SK-N-SH treated with all-trans-retinoic acid at 6 μM for 48 hours (cell line): ENCODE measurements at regions not wholly inside any gene's neighbourhood (a gene's known extent, or its start where the extent isn't known, plus 50 kb on each side); places are given as distances from the start of the nearest gene placed in this dataset.

Source experiments
- ATAC-seq: fragments of 200-7000 bp; cut with Tn5 transposase; 3 replicates; pipeline ENCODE4 v1.9.1; 2020; ENCODE audit warnings: mild to moderate bottlenecking, moderate library complexity
- ARNTL ChIP-seq: fragments of 450-650 bp; formaldehyde crosslinking; IDR thresholded peaks from 2 replicates; pipeline ENCODE4 v1.5.0; 2020; ENCODE audit warnings: low read depth, mild to moderate bottlenecking, moderate library complexity, borderline replicate concordance
- BACH2 ChIP-seq: fragments of 250-450 bp; sonication (Bioruptor Pico); IDR thresholded peaks from 2 replicates; pipeline ENCODE4 v1.9.0; 2021; ENCODE audit warnings: mild to moderate bottlenecking, borderline replicate concordance
- CREB5 ChIP-seq: fragments of 250-450 bp; sonication (Bioruptor Pico); IDR thresholded peaks from 2 replicates; pipeline ENCODE4 v1.5.1; 2020; ENCODE audit warnings: low read depth, mild to moderate bottlenecking, moderate library complexity
- CSDC2 ChIP-seq: fragments of 250-450 bp; sonication (Bioruptor Pico); IDR thresholded peaks from 2 replicates; pipeline ENCODE4 v1.5.0; 2020; ENCODE audit warnings: mild to moderate bottlenecking, moderate library complexity
- ESRRG ChIP-seq: fragments of 250-450 bp; sonication (Bioruptor Pico); IDR thresholded peaks from 2 replicates; pipeline ENCODE4 v1.6.1; 2021; ENCODE audit warnings: mild to moderate bottlenecking
- GLIS3 ChIP-seq: fragments of 250-450 bp; sonication (Bioruptor Pico); IDR thresholded peaks from 2 replicates; pipeline ENCODE4 v1.5.0; 2020; ENCODE audit warnings: mild to moderate bottlenecking, moderate library complexity
- ISL1 ChIP-seq: fragments of 250-450 bp; sonication (Bioruptor Pico); IDR thresholded peaks from 2 replicates; pipeline ENCODE4 v2.1.2; 2022; ENCODE audit warnings: mild to moderate bottlenecking, moderate library complexity
- OSR1 ChIP-seq: fragments of 250-450 bp; sonication (Bioruptor Pico); IDR thresholded peaks from 2 replicates; pipeline ENCODE4 v1.8.0; 2022; ENCODE audit warnings: moderate library complexity, mild to moderate bottlenecking, inconsistent platforms
- PATZ1 ChIP-seq: fragments of 250-450 bp; sonication (Bioruptor Pico); IDR thresholded peaks from 2 replicates; pipeline ENCODE4 v1.8.0; 2020; ENCODE audit warnings: mild to moderate bottlenecking, moderate library complexity, borderline replicate concordance
- POU6F1 ChIP-seq: fragments of 250-450 bp; sonication (Bioruptor Pico); IDR thresholded peaks from 2 replicates; pipeline ENCODE4 v1.8.0; 2021; ENCODE audit warnings: low read depth, mild to moderate bottlenecking, moderate library complexity, borderline replicate concordance
- PPARA ChIP-seq: fragments of 250-450 bp; sonication (Bioruptor Pico); IDR thresholded peaks from 2 replicates; pipeline ENCODE4 v1.5.0; 2020; ENCODE audit warnings: mild to moderate bottlenecking, borderline replicate concordance
- RARB ChIP-seq: fragments of 250-450 bp; sonication (Bioruptor Pico); IDR thresholded peaks from 2 replicates; pipeline ENCODE4 v1.8.0; 2021; ENCODE audit warnings: mild to moderate bottlenecking, moderate library complexity
- SNAI2 ChIP-seq: fragments of 250-450 bp; sonication (Bioruptor Pico); IDR thresholded peaks from 2 replicates; pipeline ENCODE4 v1.5.0; 2020; ENCODE audit warnings: mild to moderate bottlenecking, moderate library complexity
- TCF4 ChIP-seq: fragments of 250-450 bp; sonication (Bioruptor Pico); IDR thresholded peaks from 2 replicates; pipeline ENCODE4 v1.8.0; 2021; ENCODE audit warnings: mild to moderate bottlenecking, moderate library complexity, borderline replicate concordance
- TOX ChIP-seq: fragments of 250-450 bp; sonication (Bioruptor Pico); IDR thresholded peaks from 2 replicates; pipeline ENCODE4 v1.8.0; 2021; ENCODE audit warnings: mild to moderate bottlenecking, moderate library complexity, borderline replicate concordance
- TSHZ2 ChIP-seq: fragments of 250-450 bp; sonication (Bioruptor Pico); IDR thresholded peaks from 2 replicates; pipeline ENCODE4 v1.5.0; 2020; ENCODE audit warnings: mild to moderate bottlenecking, moderate library complexity
- ZC3H10 ChIP-seq: fragments of 250-450 bp; sonication (Bioruptor Pico); IDR thresholded peaks from 2 replicates; pipeline ENCODE4 v1.5.1; 2021; ENCODE audit warnings: mild to moderate bottlenecking, moderate library complexity
- ZFP3 ChIP-seq: fragments of 250-450 bp; sonication (Bioruptor Pico); IDR thresholded peaks from 2 replicates; pipeline ENCODE4 v1.5.0; 2020; ENCODE audit warnings: mild to moderate bottlenecking, moderate library complexity
- ZFP30 ChIP-seq: fragments of 450-650 bp; formaldehyde crosslinking; IDR thresholded peaks from 2 replicates; pipeline ENCODE4 v1.5.0; 2022; ENCODE audit warnings: mild to moderate bottlenecking, moderate library complexity
- ZNF565 ChIP-seq: fragments of 450-650 bp; formaldehyde crosslinking; conservative IDR thresholded peaks from 2 replicates; pipeline ENCODE4 v1.5.0; 2020; ENCODE audit warnings: low read depth, mild to moderate bottlenecking, moderate library complexity
- ZNF70 ChIP-seq: fragments of 450-650 bp; formaldehyde crosslinking; IDR thresholded peaks from 2 replicates; pipeline ENCODE4 v1.5.0; 2020; ENCODE audit warnings: mild to moderate bottlenecking, moderate library complexity
- ZNF8 ChIP-seq: fragments of 450-650 bp; formaldehyde crosslinking; IDR thresholded peaks from 2 replicates; pipeline ENCODE4 v1.5.0; 2020; ENCODE audit warnings: mild to moderate bottlenecking, moderate library complexity

- ATAC-seq = no peak
- TF ChIP-seq TSHZ2 (CRISPR knock-in tag) = no peak
- no peak for TF ChIP-seq ZNF70
- no peak for TF ChIP-seq ESRRG (CRISPR knock-in tag)
- TF ChIP-seq ZFP3 (CRISPR knock-in tag) = no peak
- no peak for TF ChIP-seq TCF4 (CRISPR knock-in tag)
- TF ChIP-seq ZNF565 = no peak
- no peak for TF ChIP-seq ZFP30 (CRISPR knock-in tag)
- no peak for TF ChIP-seq PATZ1 (CRISPR knock-in tag)
- TF ChIP-seq ZC3H10 (CRISPR knock-in tag) = no peak
- TF ChIP-seq ARNTL (CRISPR knock-in tag) = no peak
- no peak for TF ChIP-seq ZNF8
- no peak for TF ChIP-seq POU6F1 (CRISPR knock-in tag)
- no peak for TF ChIP-seq CSDC2
- TF ChIP-seq CREB5 = no peak
- TF ChIP-seq PPARA = no peak
- no peak for TF ChIP-seq OSR1 (CRISPR knock-in tag)
- no peak for TF ChIP-seq ISL1 (CRISPR knock-in tag)
- no peak for TF ChIP-seq GLIS3 (CRISPR knock-in tag)
- TF ChIP-seq BACH2 = no peak
- TF ChIP-seq TOX = no peak
- TF ChIP-seq, all 23 proteins: peak for 0
These were observed 172.8 kb upstream of the LMNTD1 start for GRCh38 chr12:25725931-25726330.

- no peak for TF ChIP-seq ZC3H10 (CRISPR knock-in tag)
- no peak for TF ChIP-seq PATZ1 (CRISPR knock-in tag)
- no peak for TF ChIP-seq ZFP30 (CRISPR knock-in tag)
- TF ChIP-seq TCF4 (CRISPR knock-in tag) = no peak
- TF ChIP-seq TSHZ2 (CRISPR knock-in tag) = no peak
- no peak for TF ChIP-seq ESRRG (CRISPR knock-in tag)
- no peak for TF ChIP-seq POU6F1 (CRISPR knock-in tag)
- TF ChIP-seq SNAI2 (CRISPR knock-in tag) = no peak
- no peak for TF ChIP-seq PPARA
- no peak for TF ChIP-seq RARB
- no peak for ATAC-seq
These were observed 175.0 kb upstream of the LMNTD1 start for GRCh38 chr12:25728056-25728595.
